ENCODE measurements at regions not wholly inside any gene's neighbourhood (a gene's known extent, or its start where the extent isn't known, plus 50 kb on each side); places are given as distances from the start of the nearest gene placed in this dataset.

GRCh38 chr11:97430877-97431276 is 1041.1 kb downstream of the JRKL start:
- TF ChIP-seq ZBTB11 (CRISPR knock-in tag; IDR thresholded peaks at IDR 0.05) (no peak), IRF5 (IDR thresholded peaks at IDR 0.05; ENCODE audit: borderline replicate concordance) (no peak), RFX5 (IDR thresholded peaks at IDR 0.05; ENCODE audit: low read depth, low read length) (no peak), EZH2 (IDR thresholded peaks at IDR 0.05; ENCODE audit: borderline replicate concordance, control insufficient read depth, low read depth, low read length) (no peak), HDAC2 (IDR thresholded peaks at IDR 0.05) (no peak), ZNF274 (IDR thresholded peaks at IDR 0.05; ENCODE audit: insufficient read depth, insufficient read length) (no peak), POLR2A (IDR thresholded peaks at IDR 0.05; ENCODE audit: low read depth, low read length) (no peak), CTCF (IDR thresholded peaks at IDR 0.05 in 2 of 3, conservative IDR thresholded peaks at IDR 0.05 in 1 of 3; ENCODE audit: control insufficient read depth in 2 of 3, extremely low read depth in 1 of 3, insufficient read depth in 1 of 3, low read depth in 3 of 3, low read length in 3 of 3) (no peak)

Measured in GM12878 (cell line).